ENCODE measurements at regions not wholly inside any gene's neighbourhood (a gene's known extent, or its start where the extent isn't known, plus 50 kb on each side); places are given as distances from the start of the nearest gene placed in this dataset.

DNA sequence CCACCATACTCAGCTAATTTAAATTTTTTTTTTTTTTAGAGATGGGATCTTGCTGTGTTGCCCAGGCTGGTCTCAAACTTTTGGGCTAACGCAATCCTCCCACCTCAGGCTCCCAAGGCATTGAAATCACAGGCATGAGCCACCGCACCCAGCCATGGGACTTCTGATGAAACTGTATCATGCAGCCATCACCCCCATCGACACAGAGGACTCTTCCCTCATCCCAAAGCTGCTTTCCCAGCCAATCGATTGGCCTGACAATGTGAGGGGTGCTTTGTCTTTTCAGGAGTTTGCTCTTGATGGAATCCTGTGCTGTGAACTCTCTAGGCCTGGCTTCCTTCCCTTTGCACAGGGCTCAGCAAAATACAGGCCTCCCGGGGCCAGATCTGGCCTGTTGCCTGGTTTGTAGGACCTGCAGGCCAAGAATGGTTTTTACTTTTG, 59.6 kb upstream of the NCOR2 start:
- DNase-seq, result no peak

DNA sequence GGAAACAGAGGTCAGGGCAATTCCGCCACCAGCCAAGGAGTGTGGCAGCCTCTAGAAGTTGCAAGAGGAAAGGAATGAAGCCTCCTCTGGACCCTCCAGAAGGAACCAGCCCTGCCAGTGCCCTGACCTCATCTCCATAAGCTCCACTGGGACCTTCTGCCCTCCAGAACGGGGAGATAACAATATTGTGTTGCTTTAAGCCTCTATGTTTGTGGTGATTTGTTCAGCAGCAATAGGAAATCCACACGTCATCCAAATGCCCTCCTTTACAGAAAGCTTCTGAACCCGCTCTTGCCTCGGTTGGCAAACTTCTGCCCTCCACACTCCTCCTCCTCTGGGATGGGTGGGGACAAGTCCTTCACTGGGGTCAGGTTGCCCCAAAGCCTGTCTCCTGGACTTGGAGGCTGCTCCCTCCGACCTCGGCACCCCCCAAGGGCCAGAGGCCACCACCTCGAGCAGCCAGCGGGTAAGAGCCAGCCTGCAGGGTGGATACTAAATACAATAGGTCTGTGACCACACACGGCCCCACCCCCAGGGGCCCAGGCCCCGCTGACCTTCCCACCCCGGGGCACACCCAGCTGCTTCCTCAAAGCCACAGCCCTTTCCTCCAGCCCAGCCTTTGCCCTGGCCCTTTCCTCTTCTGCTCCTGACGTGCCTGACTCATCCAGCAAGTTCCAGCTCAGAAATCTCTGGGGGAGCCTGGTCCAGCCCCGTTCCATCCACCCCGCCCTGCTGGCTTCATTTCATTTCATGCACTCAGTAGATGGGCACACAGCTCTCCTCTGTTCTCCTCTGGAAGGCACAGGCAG, 58.7 kb upstream of the NCOR2 start:
- no peak for DNase-seq

DNA sequence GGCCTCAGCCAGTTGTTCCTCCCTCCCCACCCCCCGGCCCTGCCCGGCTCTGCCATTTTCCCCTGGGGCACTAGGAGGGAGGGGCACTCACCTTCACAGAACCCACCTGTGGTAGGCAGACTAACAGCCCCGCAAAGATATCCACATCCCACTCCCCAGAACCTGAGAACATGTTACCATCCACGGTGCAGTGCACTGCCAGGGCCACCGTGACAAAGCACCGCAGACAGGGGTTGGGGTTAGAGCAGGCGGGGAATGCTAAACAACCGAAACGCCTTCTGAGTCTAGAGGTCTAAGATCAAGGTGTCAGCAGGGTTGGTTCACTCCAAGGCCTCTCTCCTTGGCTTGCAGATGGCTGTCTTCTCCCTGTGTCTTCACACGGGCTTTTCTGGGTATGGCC, 57.4 kb upstream of the NCOR2 start:
- no peak for DNase-seq

DNA sequence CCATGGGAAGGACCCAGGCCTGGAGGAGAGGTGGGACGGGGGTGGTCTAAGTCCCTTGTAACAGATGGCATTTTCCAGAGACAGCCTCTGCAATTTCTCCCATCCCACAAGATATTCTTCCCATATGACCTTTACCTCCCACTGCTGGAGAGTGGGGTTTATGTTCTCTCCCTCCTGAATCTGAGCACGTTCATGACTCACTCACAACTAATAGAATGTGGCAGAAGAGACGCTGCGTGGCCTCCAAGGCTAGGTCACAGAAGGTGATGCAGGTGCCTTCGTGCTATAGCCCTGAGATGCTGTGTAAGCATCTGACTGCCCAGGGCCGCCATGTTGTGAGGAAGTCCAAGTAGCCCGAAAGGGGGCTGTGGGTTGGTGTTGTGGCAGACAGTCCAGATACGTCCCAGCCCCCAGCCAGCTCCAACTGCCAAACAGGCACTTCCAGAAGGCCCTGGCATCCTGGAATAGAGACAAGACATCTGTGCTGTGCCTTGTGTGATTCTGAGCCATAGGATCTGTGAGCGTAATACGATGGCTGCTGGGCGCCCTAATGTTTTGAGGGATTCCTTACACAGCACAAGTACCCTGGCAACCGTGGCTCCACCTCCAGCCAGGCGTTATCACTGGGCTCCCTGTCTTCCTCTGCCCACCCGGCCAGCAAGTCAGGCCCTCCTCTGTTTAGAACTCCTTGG, 56.1 kb upstream of the NCOR2 start:
- no peak for DNase-seq

DNA sequence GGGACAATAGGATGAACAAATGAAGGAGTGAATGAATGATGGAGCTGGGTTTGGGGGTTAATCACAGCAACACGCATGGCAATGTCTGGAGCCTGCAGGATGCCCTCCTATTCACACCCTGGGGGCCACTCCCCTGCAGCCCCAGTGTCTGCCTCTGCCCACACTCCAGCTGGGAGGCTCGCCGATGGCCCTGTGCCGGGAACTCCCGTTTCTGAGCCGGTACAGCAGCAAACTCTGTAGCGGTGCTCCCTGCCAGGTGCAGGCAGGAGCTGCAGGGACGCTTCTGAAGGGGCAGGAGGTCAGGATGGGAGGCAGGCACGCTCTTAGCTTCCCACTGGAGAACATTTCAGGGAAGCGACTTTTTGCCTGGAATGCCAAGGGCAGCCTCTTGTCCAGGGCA, 55.4 kb upstream of the NCOR2 start:
- no peak for DNase-seq

DNA sequence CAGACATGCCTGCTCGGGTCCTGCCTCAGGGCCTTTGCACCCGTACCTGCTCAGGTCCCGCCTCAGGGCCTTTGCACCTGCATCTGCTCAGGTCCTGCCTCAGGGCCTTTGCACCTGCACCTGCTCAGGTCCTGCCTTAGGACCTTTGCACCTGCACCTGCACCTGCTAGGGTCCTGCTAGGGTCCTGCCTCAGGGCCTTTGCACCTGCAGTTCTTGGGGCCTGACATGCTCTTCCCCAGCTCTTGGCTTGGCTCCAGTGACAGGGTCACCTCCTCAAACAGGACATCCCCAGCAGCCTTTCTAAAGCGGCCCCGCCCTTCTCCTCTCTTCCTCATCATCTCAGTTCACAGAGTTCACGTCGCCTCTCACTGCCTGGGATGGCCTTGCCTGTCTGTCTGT, 54.9 kb upstream of the NCOR2 start:
- DNase-seq, result no peak

DNA sequence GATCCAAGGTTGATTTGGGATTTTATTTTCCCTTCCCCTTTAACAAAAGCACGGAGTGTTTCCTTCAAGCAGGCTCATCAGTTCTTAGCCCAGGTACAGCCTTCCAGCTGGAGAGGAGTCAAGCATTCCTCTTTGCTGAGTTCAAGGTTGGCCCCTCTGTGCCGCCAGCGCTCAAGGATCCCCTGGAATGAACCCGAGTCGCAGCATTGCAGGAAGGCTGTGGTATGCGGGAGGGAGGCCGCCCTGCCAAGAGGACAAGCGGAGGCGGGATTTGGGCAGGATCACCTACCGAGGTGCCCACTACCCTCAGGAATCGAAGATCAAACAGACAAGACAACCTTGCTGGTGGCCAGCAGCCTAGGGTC, 53.9 kb upstream of the NCOR2 start:
- DNase-seq, result no peak

DNA sequence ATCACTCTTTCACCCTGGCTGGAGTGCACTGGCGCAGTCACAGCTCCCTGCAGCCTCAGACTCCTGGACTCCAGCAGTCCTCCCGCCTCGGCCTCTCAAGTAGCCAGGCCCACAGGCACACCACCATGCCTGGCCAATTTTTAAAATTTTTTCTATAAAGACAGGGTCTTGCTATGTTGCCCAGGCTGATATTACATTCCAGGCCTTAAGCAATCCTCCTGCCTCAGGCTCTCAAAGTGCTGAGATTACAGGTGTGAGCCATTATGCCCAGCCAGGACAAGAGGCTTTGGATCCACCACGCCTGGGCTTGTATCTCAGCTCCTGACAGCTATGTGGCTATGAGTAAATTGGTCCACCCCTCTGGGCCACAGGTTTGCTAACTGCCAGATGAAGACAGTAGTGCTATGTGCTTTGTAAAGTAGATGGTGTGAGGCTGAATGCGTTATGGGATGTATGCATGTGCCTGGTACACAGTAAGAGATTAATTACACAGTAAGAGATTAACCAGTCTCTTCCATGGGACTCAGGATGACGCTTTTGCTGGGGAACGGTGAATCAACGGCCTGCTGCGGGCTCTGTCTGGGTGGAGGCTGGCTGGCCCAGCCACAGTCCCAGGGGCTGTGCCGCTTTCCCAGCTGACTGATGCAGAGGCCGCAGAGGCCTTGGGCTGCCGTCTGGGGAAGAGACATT, 53.3 kb upstream of the NCOR2 start:
- DNase-seq, result no peak

DNA sequence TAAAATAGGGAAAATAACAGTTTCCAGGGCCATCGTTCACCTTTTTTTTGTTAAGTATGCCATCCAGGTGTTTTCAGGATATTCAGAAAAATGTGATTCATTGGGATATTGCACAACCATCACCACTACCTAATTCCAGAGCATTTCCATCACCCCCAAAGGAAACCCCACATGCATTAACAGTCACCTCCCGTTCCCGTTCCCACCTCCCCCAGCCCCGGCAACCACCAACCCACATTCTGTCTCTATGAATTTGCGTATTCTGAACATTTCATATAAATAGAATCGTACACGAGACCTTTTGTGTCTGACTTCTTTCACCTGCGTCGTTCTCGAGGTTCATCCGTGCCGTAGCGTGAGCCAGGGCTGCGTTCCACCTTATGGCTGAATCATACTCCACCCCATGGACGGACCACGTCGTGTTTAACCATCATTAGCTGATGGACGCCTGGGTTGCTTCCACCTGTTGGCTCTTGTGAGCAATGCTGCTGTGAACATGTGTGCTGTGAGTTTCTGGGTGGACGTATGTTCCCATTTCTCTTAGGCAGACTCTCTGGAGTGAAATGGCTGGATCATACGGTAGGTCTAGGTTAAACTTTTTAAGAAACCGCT, 51.0 kb upstream of the NCOR2 start:
- no peak for DNase-seq

DNA sequence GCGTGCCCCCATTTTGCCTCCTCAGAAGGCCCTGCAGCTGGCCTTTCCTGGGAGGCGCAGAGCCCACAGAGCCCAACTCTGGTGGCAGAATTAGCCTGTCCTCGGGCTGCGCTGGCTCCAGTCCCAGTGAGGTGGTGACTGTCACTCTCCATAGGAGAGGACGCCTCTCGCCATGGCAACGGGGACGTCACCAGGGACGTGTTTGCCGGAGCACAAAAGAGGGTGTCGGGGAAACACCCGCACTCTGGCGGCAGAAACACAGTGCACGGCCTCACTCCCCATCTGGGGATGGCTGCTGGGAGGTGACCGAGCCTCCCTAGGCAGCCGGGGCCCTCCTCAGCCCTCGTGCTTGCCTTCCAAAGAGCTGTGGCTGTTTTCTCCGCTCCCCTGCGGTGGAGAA, 50.2 kb upstream of the NCOR2 start:
- no peak for DNase-seq
